GM18873 (cell line): ENCODE measurements at regions not wholly inside any gene's neighbourhood (a gene's known extent, or its start where the extent isn't known, plus 50 kb on each side); places are given as distances from the start of the nearest gene placed in this dataset.
"Not testable (repeated sequence)": the region's sequence is repeated elsewhere in the genome, so short reads cannot be mapped to it uniquely, and the experiment has no call there.

ENCODE experiments used
- ATAC-seq: cut with Tn5 transposase; IDR thresholded peaks from one replicate; pipeline ENCODE4 v1.9.1; 2021; ENCODE audit warnings: mild to moderate bottlenecking, moderate library complexity, moderate number of reproducible peaks; ENCODE audit not compliant: unreplicated experiment, low FRiP score

- no peak for ATAC-seq
Observed at GRCh38 chr1:78291418-78291817, 199.4 kb upstream of the PTGFR start.

- no peak for ATAC-seq
Observed at GRCh38 chr1:78291872-78292271, 198.9 kb upstream of the PTGFR start.

GRCh38 chr1:78292361-78292760 is 198.4 kb upstream of the PTGFR start:
- no peak for ATAC-seq

GRCh38 chr1:78297836-78298235 is 192.9 kb upstream of the PTGFR start:
- ATAC-seq = no peak

DNA sequence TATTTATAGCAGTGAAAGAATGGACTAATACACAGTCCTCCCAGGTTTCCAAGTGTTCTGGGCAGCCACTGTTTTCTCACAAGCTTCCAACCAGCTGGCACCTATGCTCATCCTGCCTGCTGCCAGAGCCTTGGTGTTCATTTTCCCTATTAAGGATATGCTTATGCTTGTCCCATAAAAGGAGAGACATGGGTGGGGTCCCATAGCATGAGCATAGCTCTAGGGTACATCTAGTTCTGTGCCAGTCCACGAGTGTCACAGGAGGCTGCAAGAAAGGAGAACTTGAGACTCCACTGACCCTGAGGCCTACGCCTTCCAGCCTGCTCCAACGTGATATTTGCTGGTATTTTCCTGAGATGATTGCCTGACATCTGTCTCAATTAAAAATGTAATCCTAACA is 192.4 kb upstream of the PTGFR start:
- no peak for ATAC-seq

DNA sequence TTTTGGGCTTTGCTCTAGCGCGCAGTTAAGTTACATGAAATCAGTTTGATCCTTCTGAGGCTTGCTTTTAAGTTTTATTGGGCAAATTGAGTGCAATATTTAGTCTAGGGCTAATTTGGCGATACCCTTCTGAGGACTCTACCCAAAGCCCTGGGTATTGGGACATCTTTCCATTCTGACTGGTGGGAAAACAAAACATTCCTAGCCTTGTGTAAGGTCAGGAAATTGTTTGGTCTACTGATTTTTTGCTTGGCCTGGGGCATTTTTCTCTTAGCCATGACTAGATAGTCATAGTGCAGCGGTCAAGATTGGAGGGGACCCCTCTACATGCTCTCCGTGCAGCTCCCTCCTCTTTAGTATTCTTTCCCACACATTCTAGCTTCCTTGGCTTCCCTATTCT is 189.6 kb upstream of the PTGFR start:
- ATAC-seq = no peak

DNA sequence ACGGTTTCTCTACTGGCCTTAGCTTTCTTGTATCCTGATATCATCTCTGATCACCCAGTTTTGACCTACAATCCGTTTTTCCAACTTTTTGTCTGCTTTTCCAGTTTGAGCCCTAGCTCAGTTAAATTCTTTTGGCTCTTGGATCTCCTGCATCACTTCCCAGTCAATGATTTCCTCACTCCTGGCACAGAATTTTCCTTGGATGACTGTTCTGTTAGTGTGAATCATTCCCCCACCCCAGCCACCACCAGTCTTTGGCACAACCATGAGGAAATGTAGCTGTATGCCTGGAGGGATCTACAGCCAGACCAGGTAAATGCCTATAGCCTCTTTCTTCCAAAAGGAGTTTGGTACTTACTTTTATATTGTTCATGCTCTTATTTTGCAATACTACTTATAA is 187.2 kb upstream of the PTGFR start:
- no peak for ATAC-seq

DNA sequence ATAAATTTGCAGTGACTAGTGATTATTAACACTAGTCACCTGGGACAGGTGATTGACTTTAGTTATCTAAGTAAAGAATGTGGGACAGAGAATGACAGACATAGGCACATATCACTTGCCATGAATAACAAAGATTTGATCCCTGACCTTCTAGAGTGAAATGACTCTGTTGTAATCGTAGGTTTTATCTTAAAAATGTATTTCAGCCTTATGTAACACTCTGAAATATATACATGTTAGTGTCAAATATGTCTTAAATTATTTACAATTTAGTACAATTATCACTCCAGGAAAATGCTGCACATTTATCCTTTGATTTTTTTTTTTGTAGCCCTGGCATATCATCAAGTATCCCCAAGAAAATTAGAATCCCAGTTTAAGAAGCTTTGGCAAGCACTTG is 186.4 kb upstream of the PTGFR start:
- no peak for ATAC-seq

- no peak for ATAC-seq
Observed at GRCh38 chr1:78304761-78305160, 186.0 kb upstream of the PTGFR start.

GRCh38 chr1:78310261-78310660 is 180.5 kb upstream of the PTGFR start:
- ATAC-seq = not testable (repeated sequence)

GRCh38 chr1:78318011-78318410 is 172.8 kb upstream of the PTGFR start:
- no peak for ATAC-seq

- ATAC-seq = no peak
Observed at GRCh38 chr1:78319603-78320002, 171.2 kb upstream of the PTGFR start.

- no peak for ATAC-seq
Observed at GRCh38 chr1:78322928-78323680, 167.7 kb upstream of the PTGFR start.

- no peak for ATAC-seq
Observed at GRCh38 chr1:78325293-78325692, 165.5 kb upstream of the PTGFR start.

- ATAC-seq = no peak
Observed at GRCh38 chr1:78329475-78329874, 161.3 kb upstream of the PTGFR start.

- ATAC-seq = no peak
Observed at GRCh38 chr1:78331799-78332198, 159.0 kb upstream of the PTGFR start.

DNA sequence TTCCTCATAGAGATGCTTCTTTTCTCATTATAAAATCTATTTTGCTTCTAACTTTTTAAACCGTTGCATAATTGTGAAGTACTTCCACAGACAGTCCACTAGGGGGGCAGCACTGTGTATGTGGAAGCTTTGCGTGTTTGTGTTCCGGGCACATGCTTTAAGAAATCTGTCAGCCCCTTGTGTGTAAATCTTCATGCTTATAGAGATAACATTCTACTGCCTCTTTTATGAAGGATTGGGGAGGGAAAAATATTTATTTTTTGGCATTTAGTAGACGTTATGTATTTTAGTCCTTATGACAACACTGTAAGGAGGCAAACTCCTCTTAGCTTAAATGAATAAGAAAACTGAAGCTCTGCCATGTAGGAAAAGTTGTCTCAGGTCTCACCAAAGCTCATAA is 157.3 kb upstream of the PTGFR start:
- no peak for ATAC-seq

GRCh38 chr1:78334114-78334513 is 156.7 kb upstream of the PTGFR start:
- ATAC-seq = no peak

GRCh38 chr1:78334952-78335351 is 155.8 kb upstream of the PTGFR start:
- no peak for ATAC-seq

DNA sequence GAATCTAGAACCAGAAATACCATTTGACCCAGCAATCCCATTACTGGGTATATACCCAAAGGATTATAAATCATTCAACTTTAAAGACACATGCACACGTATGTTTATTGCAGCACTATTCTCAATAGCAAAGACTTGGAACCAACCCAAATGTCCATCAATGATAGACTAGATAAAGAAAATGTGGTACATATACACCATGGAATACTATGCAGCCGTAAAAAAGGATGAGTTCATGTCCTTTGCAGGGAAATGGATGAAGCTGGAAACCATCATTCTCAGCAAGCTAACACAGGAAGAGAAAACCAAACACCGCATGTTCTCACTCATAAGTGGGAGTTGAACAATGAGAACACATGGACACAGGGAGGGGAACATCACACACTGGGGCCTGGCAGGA is 154.0 kb upstream of the PTGFR start:
- ATAC-seq = not testable (repeated sequence)

GRCh38 chr1:78339490-78339889 is 151.3 kb upstream of the PTGFR start:
- no peak for ATAC-seq

DNA sequence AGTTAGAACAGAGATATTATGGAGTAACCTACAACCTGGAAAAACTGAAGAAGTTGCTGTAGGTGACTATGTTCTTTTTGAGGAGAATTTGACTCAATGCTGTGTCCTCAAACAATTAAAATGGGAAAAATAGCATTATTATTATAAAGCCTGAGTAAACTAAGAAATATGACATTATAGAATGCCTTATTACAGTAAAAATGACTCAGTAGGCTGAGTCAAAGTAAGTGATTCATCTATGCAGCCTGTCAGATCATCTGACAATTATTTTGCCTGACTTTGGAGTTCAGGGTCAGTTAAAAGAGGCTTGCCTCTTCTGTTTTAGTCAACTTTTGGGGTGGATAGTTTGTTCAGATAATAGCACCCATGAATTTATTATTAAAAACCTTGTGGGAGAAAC is 150.8 kb upstream of the PTGFR start:
- ATAC-seq = no peak
